ENCODE measurements at regions not wholly inside any gene's neighbourhood (a gene's known extent, or its start where the extent isn't known, plus 50 kb on each side); places are given as distances from the start of the nearest gene placed in this dataset.

DNA sequence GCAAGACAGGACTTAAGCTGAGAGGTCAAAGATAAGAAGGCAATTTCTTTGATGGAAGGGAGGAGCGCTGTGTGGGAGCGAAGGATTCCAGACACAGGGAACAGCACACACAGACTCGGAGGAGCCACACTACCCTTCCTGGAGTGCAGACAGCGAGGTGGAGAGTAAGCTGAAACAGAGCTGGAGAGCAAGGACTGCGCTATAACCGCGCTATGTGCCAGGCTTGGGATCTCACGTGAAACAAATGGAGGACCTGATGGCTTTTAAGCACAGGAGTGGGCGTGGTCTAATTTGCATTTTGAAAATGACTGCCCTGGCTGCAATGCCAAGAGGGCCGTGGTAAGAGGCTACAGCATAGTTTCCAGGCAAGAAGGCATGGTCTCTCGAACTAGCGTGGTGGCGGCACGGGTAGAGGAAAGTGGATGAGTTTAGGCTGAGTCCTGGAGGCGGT, 113.9 kb upstream of the SORBS2 start:
- no peak for TF ChIP-seq POLR2AphosphoS5 (IDR thresholded peaks at IDR 0.05; ENCODE audit: borderline replicate concordance, low read depth, low read length)
- TF ChIP-seq EZH2 (IDR thresholded peaks at IDR 0.05), result no peak
- no peak for TF ChIP-seq FOXP2 (optimal IDR thresholded peaks at IDR 0.05; ENCODE audit: control extremely low read depth, extremely low read length, insufficient read depth)
